Loucy (cell line): ENCODE measurements at regions not wholly inside any gene's neighbourhood (a gene's known extent, or its start where the extent isn't known, plus 50 kb on each side); places are given as distances from the start of the nearest gene placed in this dataset.

ENCODE experiments used
- CTCF ChIP-seq: fragments of 200-600 bp; sonication (generic); conservative IDR thresholded peaks from 2 replicates; pipeline ENCODE4 v1.5.1; 2014; ENCODE audit warnings: mild to moderate bottlenecking, antibody characterized with exemption, low read length
- EZH2phosphoT487 ChIP-seq: fragments of 200-600 bp; IDR thresholded peaks from 2 replicates; pipeline ENCODE4 v1.6.1; 2018; ENCODE audit warnings: antibody characterized with exemption, mild to moderate bottlenecking, moderate library complexity, borderline replicate concordance

GRCh38 chr22:22112533-22113294 lies 130.1 kb upstream of the TOP3B start:
- no peak for TF ChIP-seq CTCF
- TF ChIP-seq EZH2phosphoT487 = no peak
